ACHN (cell line): ENCODE measurements at regions not wholly inside any gene's neighbourhood (a gene's known extent, or its start where the extent isn't known, plus 50 kb on each side); places are given as distances from the start of the nearest gene placed in this dataset.

Experiments
- DNase-seq: peaks from one replicate; pipeline ENCODE4 v3.0.0-alpha.2; 2015
- in situ Hi-C: cut with HindIII; loops from 2 replicates; pipeline ENCODE4 v1.10.0; 2017; ENCODE audit warnings: low sequenced_read_pairs, low pct_ligation_motif_present, low pct_unique_long_range_greater_than_20kb

GRCh38 chr3:59698091-59698490 is 648.3 kb upstream of the CFAP20DC start:
- no peak for DNase-seq
- in situ Hi-C loops: no loop called here

GRCh38 chr3:59696783-59697182 is 647.0 kb upstream of the CFAP20DC start:
- DNase-seq: no peak
- in situ Hi-C loops: no loop called here

DNA sequence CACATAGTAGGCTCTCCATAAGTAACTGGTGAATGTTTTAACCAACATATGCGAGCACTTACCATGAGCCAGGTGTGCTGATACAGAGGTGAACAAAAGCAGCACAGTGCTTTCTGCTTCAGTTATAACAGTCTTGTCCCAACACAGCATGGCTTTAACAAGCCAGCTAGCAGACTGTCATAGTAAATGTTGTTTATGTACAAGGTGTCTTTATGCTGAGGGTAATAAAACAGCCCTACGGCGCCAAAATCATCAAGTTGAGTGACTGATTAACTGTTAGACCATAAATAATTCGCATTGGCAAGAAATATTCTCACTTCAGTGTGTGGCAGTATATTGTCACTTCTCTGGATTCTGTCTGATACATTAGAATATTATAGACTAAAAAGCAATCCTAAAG is 646.0 kb upstream of the CFAP20DC start:
- in situ Hi-C loops: no loop called here
- DNase-seq: no peak

GRCh38 chr3:59692117-59692516 is 642.3 kb upstream of the CFAP20DC start:
- no peak for DNase-seq
- in situ Hi-C loops: no loop called here

- in situ Hi-C loops: no loop called here
- no peak for DNase-seq
These were observed 641.1 kb upstream of the CFAP20DC start for GRCh38 chr3:59690886-59691285.

GRCh38 chr3:59688636-59689035 is 638.8 kb upstream of the CFAP20DC start:
- no peak for DNase-seq
- in situ Hi-C loops: no loop called here

DNA sequence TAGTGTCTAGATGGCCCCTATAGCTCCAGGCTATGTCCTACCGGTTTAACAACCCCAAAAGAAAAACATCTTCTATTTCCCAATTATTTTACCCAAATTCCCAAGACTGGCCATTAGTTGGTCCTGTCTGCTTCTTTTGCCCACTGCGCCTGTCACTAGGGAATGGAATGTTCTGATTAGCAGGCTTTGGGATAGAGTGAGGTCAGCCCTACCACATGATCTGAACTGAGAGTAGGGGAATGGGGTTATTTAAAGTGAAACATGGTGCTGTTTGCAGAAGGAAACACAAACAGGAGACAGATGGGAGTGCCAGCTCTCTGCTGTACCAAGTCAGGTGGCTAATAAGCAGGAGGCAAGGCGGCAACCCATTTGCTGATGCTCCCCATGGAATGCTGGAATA is 635.6 kb upstream of the CFAP20DC start:
- in situ Hi-C loops: no loop called here

GRCh38 chr3:59684766-59685165 is 634.9 kb upstream of the CFAP20DC start:
- DNase-seq: no peak
- in situ Hi-C loops: no loop called here

More for the DNA sequence above, 635.6 kb upstream of the CFAP20DC start:
- DNase-seq: no peak

- in situ Hi-C loops: no loop called here
- no peak for DNase-seq
These were observed 631.1 kb upstream of the CFAP20DC start for GRCh38 chr3:59680919-59681318.

- no peak for DNase-seq
- in situ Hi-C loops: no loop called here
These were observed 628.2 kb upstream of the CFAP20DC start for GRCh38 chr3:59677747-59678702.

DNA sequence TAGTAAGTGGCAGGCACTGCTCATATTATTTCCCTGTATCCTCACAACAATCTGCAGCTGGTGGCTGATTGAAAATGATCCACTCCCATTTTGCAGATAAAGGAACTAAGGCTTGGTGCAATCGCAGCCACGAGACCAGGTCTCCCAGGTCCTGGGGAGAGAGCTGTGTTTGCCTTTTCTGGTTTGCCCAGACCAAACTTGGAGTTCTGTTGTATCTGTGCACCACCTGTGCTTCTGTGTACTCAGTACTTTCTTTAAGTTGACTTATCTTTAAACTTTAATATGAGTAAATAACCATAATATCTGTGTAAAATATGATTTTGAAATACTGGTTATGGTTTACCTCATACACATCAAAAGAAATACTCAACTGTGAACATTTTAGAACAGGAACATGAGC is 625.7 kb upstream of the CFAP20DC start:
- no peak for DNase-seq
- in situ Hi-C loops: no loop called here

DNA sequence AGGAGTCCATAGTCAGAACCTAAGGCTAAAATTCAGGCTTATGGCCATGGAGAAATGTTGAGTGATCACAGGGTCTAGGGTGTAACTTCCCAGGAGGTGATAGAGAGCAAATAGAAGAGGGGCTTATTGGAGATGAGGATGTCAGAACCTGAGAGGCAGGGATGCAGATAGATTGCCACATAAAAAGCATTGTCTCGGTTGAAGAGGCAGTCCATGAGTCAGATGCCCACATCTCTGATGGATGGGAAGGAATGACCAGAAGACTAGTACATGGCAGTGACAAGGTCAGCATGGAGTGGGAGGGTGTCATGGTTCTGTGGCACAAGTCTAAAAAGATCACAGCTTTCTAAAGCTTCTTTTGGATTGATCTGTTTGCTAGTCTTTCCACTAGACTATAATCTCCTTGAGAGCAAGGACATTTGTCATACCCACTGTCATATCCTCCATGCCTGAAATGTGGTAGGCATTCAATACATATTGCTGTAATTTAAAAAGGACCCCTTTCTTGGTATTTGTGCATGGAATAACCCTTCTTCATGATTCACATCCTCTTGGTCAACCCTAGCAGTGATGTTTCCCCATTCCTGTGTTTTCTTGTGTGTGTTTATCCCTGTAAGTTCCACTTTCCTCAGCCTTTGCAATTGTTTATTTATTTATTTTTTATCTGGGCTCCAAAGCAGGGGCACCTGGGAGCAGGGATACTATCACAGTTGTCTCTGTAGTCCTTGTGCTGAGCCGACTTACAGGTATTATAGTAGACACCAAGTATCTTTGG is 613.4 kb upstream of the CFAP20DC start:
- no peak for DNase-seq
- in situ Hi-C loops: no loop called here

DNA sequence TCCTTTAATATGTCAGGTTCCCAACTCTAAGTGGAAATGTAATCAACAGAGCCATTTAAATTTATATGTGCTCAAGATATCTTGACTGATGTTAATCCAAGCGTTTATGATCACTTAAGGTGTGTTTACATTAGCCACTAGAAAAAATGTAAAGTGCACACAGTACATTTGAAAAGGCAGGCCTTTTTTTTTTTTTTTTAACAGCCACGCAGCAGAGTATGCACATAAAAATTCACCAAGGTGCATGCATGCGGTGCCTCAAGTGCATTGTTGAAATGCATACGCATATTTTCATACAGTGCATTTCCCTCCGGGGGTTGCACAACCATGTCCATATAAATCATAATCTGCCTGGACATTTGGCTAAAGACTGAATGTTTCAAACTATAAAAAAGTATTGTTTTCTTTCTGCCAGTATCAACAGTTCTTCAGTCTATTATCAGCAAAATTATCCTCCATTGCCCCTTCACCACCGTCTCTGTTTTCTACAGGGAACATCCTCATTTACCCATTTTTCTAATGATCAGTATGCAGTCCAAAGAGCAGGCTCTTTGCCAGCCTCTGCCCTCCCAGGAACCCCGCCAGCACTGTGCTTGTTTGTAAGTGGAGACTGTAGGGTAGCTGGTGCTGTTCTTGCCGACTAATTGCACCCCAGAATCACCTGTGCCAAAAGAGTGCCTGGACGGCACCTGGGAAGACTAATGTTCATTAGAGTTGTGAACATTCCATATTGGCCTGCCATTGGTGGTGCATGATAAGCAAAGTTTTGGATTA is 611.2 kb upstream of the CFAP20DC start:
- in situ Hi-C loops: no loop called here
- no peak for DNase-seq

- no peak for DNase-seq
- in situ Hi-C loops: no loop called here
These were observed 610.6 kb upstream of the CFAP20DC start for GRCh38 chr3:59660376-59660775.

- no peak for DNase-seq
- in situ Hi-C loops: no loop called here
These were observed 609.9 kb upstream of the CFAP20DC start for GRCh38 chr3:59659755-59660154.

GRCh38 chr3:59658866-59659265 is 609.0 kb upstream of the CFAP20DC start:
- no peak for DNase-seq
- in situ Hi-C loops: no loop called here

DNA sequence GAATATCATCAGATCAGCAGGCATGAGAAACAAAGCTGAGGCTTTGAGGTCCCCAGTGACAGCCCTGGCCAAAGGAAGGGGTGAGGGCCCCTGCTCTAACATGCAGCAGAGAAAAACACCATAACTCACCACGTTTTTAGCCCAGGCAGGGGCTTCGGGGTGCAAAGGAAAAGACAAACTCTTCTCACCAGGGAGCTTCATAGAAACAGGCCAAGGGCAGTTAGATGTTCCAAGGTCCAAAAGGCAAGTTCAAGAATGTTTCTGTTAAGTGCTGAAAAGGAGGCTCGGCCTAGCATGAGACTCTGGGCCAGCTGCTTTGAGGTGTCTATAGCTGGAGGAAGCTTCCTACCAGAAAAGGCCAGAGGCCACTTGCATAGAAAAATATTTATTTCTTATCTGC is 608.4 kb upstream of the CFAP20DC start:
- DNase-seq: no peak
- in situ Hi-C loops: no loop called here

DNA sequence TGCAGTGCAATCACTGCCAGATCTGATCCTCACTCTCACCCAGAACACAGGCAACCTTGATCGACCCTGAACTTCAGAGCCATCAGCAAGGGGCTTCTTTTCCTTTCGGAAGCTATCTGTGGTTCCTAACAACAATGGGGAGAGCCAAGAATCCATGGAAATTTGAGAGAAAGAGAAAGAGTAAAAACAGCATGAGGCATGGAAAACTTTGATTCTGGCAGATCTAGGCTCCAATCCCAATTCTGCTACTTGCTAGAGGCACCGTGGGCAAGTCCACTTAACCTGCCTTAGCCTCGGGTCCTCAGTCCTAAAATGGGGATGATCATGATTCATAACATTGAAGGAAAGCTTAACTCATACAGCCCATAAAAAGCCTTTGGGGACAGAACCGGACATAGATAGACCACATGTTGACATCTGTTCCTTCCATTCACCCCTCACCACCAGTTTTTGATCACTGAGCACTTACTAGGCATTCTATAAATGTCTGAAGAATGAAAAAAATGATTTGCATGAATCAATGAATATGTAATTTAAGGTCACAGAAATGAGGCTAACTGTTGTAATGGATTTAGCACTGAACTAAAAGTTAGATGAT is 605.7 kb upstream of the CFAP20DC start:
- DNase-seq: no peak
- in situ Hi-C loops: no loop called here
